Parathyroid adenoma (tissue), 2 donors: ENCODE measurements at regions not wholly inside any gene's neighbourhood (a gene's known extent, or its start where the extent isn't known, plus 50 kb on each side); places are given as distances from the start of the nearest gene placed in this dataset.

Experiments
- H2AFZ ChIP-seq: fragments of 300-600 bp; sonication (generic); one replicate; pipeline ENCODE4 v1.7.0; 2017; ENCODE audit warnings: antibody characterized with exemption, mild to moderate bottlenecking
- H3K27ac ChIP-seq: fragments of 300-600 bp; sonication (generic); one replicate; pipeline ENCODE4 v1.7.0; 2017
- H3K27me3 ChIP-seq: fragments of 300-600 bp; sonication (generic); one replicate; pipeline ENCODE4 v1.7.0; 2017; ENCODE audit warnings: low read length; ENCODE audit not compliant: control insufficient read depth, insufficient read depth
- H3K36me3 ChIP-seq: fragments of 300-600 bp; sonication (generic); one replicate; pipeline ENCODE4 v1.7.0; 2017; ENCODE audit warnings: low read length; ENCODE audit not compliant: control insufficient read depth, insufficient read depth
- H3K4me1 ChIP-seq: fragments of 300-600 bp; sonication (generic); one replicate; pipeline ENCODE4 v1.7.0; 2017; ENCODE audit warnings: control low read depth
- H3K4me2 ChIP-seq: fragments of 300-600 bp; sonication (generic); one replicate; pipeline ENCODE4 v1.7.0; 2017; ENCODE audit warnings: low read length
- H3K4me3 ChIP-seq: fragments of 300-600 bp; sonication (generic); one replicate; pipeline ENCODE4 v1.7.0; 2017; ENCODE audit warnings: low read depth, low read length
- H3K79me2 ChIP-seq: fragments of 300-600 bp; sonication (generic); one replicate; pipeline ENCODE4 v1.7.0; 2017; ENCODE audit warnings: control low read depth
- H3K9ac ChIP-seq: fragments of 300-600 bp; sonication (generic); one replicate; pipeline ENCODE4 v1.7.0; 2017; ENCODE audit warnings: mild to moderate bottlenecking
- H3K9me3 ChIP-seq: fragments of 300-600 bp; sonication (generic); one replicate; pipeline ENCODE4 v1.7.0; 2017; ENCODE audit warnings: low read length; ENCODE audit not compliant: control insufficient read depth
- CTCF ChIP-seq: fragments of 300-600 bp; sonication (generic); IDR thresholded peaks from one replicate; pipeline ENCODE4 v1.7.0; 2017; ENCODE audit warnings: antibody characterized with exemption, mild to moderate bottlenecking
- donor health status: primary hyperparathyroidism.

- no peak overlapping the region for H3K4me2 ChIP-seq
- no peak for TF ChIP-seq CTCF
- H3K27ac ChIP-seq, result no peak overlapping the region
- no peaks in the 10 kb centered on the region for H3K79me2 ChIP-seq
- H3K4me1 ChIP-seq, result no peaks in the 10 kb centered on the region
- H3K4me3 ChIP-seq, result no peak overlapping the region
- H3K9me3 ChIP-seq, result no peaks in the 10 kb centered on the region
- no peak overlapping the region for H3K9ac ChIP-seq
- H3K27me3 ChIP-seq, result no peaks in the 10 kb centered on the region
- H3K36me3 ChIP-seq, result no peaks in the 10 kb centered on the region
- no peak overlapping the region for H2AFZ ChIP-seq
Observed at GRCh38 chr3:146883288-146883687, 278.1 kb upstream of the PLSCR5 start.

DNA sequence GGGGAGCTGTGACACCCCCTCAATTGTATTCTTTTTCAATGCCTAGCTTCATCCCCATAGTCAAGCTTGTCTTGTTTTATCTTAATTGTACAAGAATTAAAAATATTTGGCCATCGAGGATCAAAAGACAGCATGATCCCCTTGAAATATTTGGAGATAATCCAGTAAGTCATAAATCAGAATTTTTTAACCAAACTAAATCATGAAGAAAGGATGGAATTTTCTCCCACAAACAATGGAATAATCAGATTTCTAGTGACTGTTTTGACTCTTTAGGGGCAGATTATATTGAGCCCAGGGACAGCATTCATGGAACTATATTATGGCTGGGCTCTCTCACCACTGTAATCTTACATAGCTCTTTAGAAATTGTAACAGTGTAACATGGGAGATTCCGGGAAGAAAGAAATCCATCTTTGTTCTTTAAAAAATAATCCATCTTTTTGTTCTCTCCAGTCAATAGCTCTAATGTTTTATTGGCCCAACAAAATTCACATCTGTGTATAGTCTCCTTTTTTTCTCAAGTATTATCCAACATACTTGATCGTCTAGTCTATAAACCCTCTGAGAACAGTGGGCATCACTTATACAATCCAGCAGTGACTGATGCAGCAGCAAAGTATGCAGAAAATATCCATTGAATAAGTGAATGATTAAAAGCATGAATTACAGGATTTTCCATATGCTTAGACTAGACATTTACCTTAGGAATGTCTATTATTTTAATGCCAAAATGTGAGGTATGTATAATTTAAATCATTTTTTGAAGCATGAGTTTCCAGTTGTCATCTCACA is 277.0 kb upstream of the PLSCR5 start:
- Histone ChIP-seq H3K9ac (no peak overlapping the region), H3K4me3 (no peak overlapping the region), H3K4me1 (no peaks in the 10 kb centered on the region), H3K27ac (no peak overlapping the region), H3K4me2 (no peak overlapping the region), H3K36me3 (no peaks in the 10 kb centered on the region), H2AFZ (no peak overlapping the region), H3K79me2 (no peaks in the 10 kb centered on the region), H3K9me3 (no peaks in the 10 kb centered on the region), H3K27me3 (no peaks in the 10 kb centered on the region)
- no peak for TF ChIP-seq CTCF

DNA sequence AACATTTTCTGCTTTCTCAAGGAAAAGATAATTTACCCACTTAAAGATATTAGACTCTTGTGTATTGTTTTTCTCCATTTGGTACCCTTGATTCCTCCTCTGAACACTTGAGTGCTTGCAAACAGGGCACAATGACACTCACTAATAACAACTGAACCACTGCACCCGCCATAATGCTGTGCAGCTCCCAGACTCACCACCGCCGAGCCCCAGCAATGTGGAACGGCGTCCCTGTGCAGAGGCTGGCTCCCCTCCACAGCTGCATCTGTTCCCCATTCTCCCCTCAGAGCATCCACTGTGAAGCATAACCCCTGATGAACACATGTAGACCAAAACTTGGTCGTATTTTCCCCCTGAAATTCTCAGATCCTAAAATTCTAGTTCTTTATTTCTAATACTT is 276.2 kb upstream of the PLSCR5 start:
- no peaks in the 10 kb centered on the region for H3K79me2 ChIP-seq
- H3K9ac ChIP-seq, result no peak overlapping the region
- H3K4me2 ChIP-seq, result no peak overlapping the region
- no peak for TF ChIP-seq CTCF
- no peaks in the 10 kb centered on the region for H3K36me3 ChIP-seq
- no peaks in the 10 kb centered on the region for H3K4me1 ChIP-seq
- H3K9me3 ChIP-seq, result no peaks in the 10 kb centered on the region
- no peaks in the 10 kb centered on the region for H3K27me3 ChIP-seq
- H3K4me3 ChIP-seq, result no peak overlapping the region
- H2AFZ ChIP-seq, result no peak overlapping the region
- H3K27ac ChIP-seq, result no peak overlapping the region

- H3K9ac ChIP-seq, result no peak overlapping the region
- no peaks in the 10 kb centered on the region for H3K79me2 ChIP-seq
- H3K4me1 ChIP-seq, result no peaks in the 10 kb centered on the region
- H2AFZ ChIP-seq, result no peak overlapping the region
- no peak overlapping the region for H3K4me3 ChIP-seq
- H3K4me2 ChIP-seq, result no peak overlapping the region
- no peak overlapping the region for H3K27ac ChIP-seq
- no peak for TF ChIP-seq CTCF
- no peaks in the 10 kb centered on the region for H3K36me3 ChIP-seq
- H3K9me3 ChIP-seq, result no peaks in the 10 kb centered on the region
- no peaks in the 10 kb centered on the region for H3K27me3 ChIP-seq
Observed at GRCh38 chr3:146873748-146874147, 268.6 kb upstream of the PLSCR5 start.

- Histone ChIP-seq H3K79me2 (no peaks in the 10 kb centered on the region), H2AFZ (no peak overlapping the region), H3K4me2 (no peak overlapping the region), H3K9ac (no peak overlapping the region), H3K36me3 (no peaks in the 10 kb centered on the region), H3K27ac (no peak overlapping the region), H3K4me3 (no peak overlapping the region), H3K27me3 (no peaks in the 10 kb centered on the region), H3K4me1 (no peaks in the 10 kb centered on the region), H3K9me3 (no peaks in the 10 kb centered on the region)
- TF ChIP-seq CTCF, result no peak
Observed at GRCh38 chr3:146865175-146865755, 260.1 kb upstream of the PLSCR5 start.
